ENCODE measurements at regions not wholly inside any gene's neighbourhood (a gene's known extent, or its start where the extent isn't known, plus 50 kb on each side); places are given as distances from the start of the nearest gene placed in this dataset.
"Not testable (repeated sequence)": the region's sequence is repeated elsewhere in the genome, so short reads cannot be mapped to it uniquely, and the experiment has no call there.

- Histone ChIP-seq H3K36me3 (no peaks in the 10 kb centered on the region), H3K4me1 (no peaks in the 10 kb centered on the region), H3K27me3 (no peaks in the 10 kb centered on the region), H3K4me3 (no peak overlapping the region), H3K27ac (no peak overlapping the region), H3K9me3 (no peaks in the 10 kb centered on the region)
- peak in 1 of 3 donors; percentile 17 for DNase-seq
- TF ChIP-seq POLR2A (IDR thresholded peaks at IDR 0.05) (no peak), CTCF (IDR thresholded peaks at IDR 0.05) (no peak)
Observed at GRCh38 chr16:50448522-50448921, 79.7 kb upstream of the BRD7 start.

- H3K4me3 ChIP-seq, H3K36me3 ChIP-seq, H3K27ac ChIP-seq, DNase-seq, H3K4me1 ChIP-seq, H3K9me3 ChIP-seq, H3K27me3 ChIP-seq: not testable (repeated sequence)
Observed at GRCh38 chr16:50447386-50447785, 78.6 kb upstream of the BRD7 start.

- TF ChIP-seq POLR2A (IDR thresholded peaks at IDR 0.05) (no peak), CTCF (IDR thresholded peaks at IDR 0.05) (no peak)
- H3K27ac ChIP-seq: no peak overlapping the region
- DNase-seq: peak in 1 of 3 donors; percentile 26
Observed at GRCh38 chr16:50446861-50447260, 78.1 kb upstream of the BRD7 start.

GRCh38 chr16:50445621-50446555, 77.1 kb upstream of the BRD7 start:
- peaks cover 0 to 11% (median 0%) of the 10 kb centered on the region in 4 donors for H3K9me3 ChIP-seq
- TF ChIP-seq POLR2A (IDR thresholded peaks at IDR 0.05) (no peak), CTCF (IDR thresholded peaks at IDR 0.05) (no peak)
- no peaks in the 10 kb centered on the region for H3K36me3 ChIP-seq
- DNase-seq: peak in 1 of 3 donors; percentile 21
- H3K4me1 ChIP-seq: no peaks in the 10 kb centered on the region
- H3K4me3 ChIP-seq: no peak overlapping the region
- no peak overlapping the region for H3K27ac ChIP-seq
- no peaks in the 10 kb centered on the region for H3K27me3 ChIP-seq

More at GRCh38 chr16:50446861-50447260, 78.1 kb upstream of the BRD7 start:
- H3K36me3 ChIP-seq: no peaks in the 10 kb centered on the region
- no peaks in the 10 kb centered on the region for H3K27me3 ChIP-seq
- H3K4me1 ChIP-seq: no peaks in the 10 kb centered on the region
- H3K9me3 ChIP-seq: peaks cover 0 to 6% (median 0%) of the 10 kb centered on the region in 4 donors
- H3K4me3 ChIP-seq: no peak overlapping the region

- TF ChIP-seq CTCF (IDR thresholded peaks at IDR 0.05) (no peak), POLR2A (IDR thresholded peaks at IDR 0.05) (no peak)
- H3K4me3 ChIP-seq: no peak overlapping the region
- H3K36me3 ChIP-seq: no peaks in the 10 kb centered on the region
- H3K9me3 ChIP-seq: peaks cover 0 to 16% (median 0%) of the 10 kb centered on the region in 4 donors
- DNase-seq: no peak
- no peak overlapping the region for H3K27ac ChIP-seq
- H3K27me3 ChIP-seq: no peaks in the 10 kb centered on the region
- no peaks in the 10 kb centered on the region for H3K4me1 ChIP-seq
Observed at GRCh38 chr16:50444526-50444925, 75.7 kb upstream of the BRD7 start.

- Histone ChIP-seq H3K36me3 (no peaks in the 10 kb centered on the region), H3K9me3 (peaks cover 0 to 23% (median 0%) of the 10 kb centered on the region in 4 donors), H3K4me1 (no peaks in the 10 kb centered on the region), H3K27me3 (no peaks in the 10 kb centered on the region), H3K27ac (no peak overlapping the region), H3K4me3 (no peak overlapping the region)
- peak in 1 of 3 donors; percentile 42 for DNase-seq
- no peak for TF ChIP-seq CTCF (IDR thresholded peaks at IDR 0.05)
- no peak for TF ChIP-seq POLR2A (IDR thresholded peaks at IDR 0.05)
Observed at GRCh38 chr16:50442221-50442620, 73.4 kb upstream of the BRD7 start.

All from Peyer's patch (tissue), 4 donors.